Psoas muscle (tissue), 7 donors: ENCODE measurements at regions not wholly inside any gene's neighbourhood (a gene's known extent, or its start where the extent isn't known, plus 50 kb on each side); places are given as distances from the start of the nearest gene placed in this dataset.

ENCODE experiments used
- ATAC-seq, 4 donors: fragments of 200-7000 bp; cut with Tn5 transposase; one replicate each; pipeline ENCODE4 v1.9.1; 2020; ENCODE audit warnings: moderate library complexity in 3 of 4, mild to moderate bottlenecking in 2 of 4
- DNase-seq, 2 donors: peaks; one replicate each; pipeline ENCODE4 v3.0.0-alpha.2; 2020
- H3K27ac ChIP-seq: fragments of 200-600 bp; one replicate; pipeline ENCODE4 v1.8.0; 2022
- H3K27me3 ChIP-seq, 3 donors: fragments of 200-600 bp in 1 of 3; one replicate each; pipeline versions ENCODE4 v1.6.1 to v1.8.0; 2013 to 2022; ENCODE audit warnings: low read length in 2 of 3, mild to moderate bottlenecking in 2 of 3, moderate library complexity in 1 of 3; ENCODE audit not compliant: insufficient read depth in 3 of 3
- H3K36me3 ChIP-seq, 2 donors: fragments of 200-600 bp in 1 of 2; one replicate each; pipeline versions ENCODE4 v1.6.1 to v1.8.0; 2013 to 2022; ENCODE audit warnings: low read depth in 1 of 2, mild to moderate bottlenecking in 1 of 2, moderate library complexity in 1 of 2; ENCODE audit not compliant: insufficient read depth in 1 of 2
- H3K4me1 ChIP-seq: fragments of 200-600 bp; one replicate; pipeline ENCODE4 v1.8.0; 2022
- H3K4me3 ChIP-seq: fragments of 200-600 bp; one replicate; pipeline ENCODE4 v1.8.0; 2022; ENCODE audit warnings: mild to moderate bottlenecking
- H3K9me3 ChIP-seq: fragments of 200-600 bp; one replicate; pipeline ENCODE4 v1.8.0; 2022
- WGBS, 3 donors: extraction: QIAGEN DNeasy Blood & Tissue Kit; methylation state at CpG; one replicate each; pipeline versions ENCODE4 v1.1.6 to v1.1.7; 2013; 5-methylcytosine and 5-hydroxymethylcytosine counted together
- intact Hi-C, 2 donors: fragments of 100-400 bp; cut with DNase I; formaldehyde crosslinking; loops; one replicate each; pipeline versions ENCODE4 v1.11.0 to v1.14.2; 2022
- TF ChIP-seq, protein P1 (sequence below): fragments of 200-600 bp; IDR thresholded peaks from one replicate; pipeline ENCODE4 v1.8.0; 2022; ENCODE audit warnings: antibody characterized with exemption
- donor health status: healthy with polysubstance abuse.
- donor health status: DM: no; HTN: no; CAD: no; lungs with moderate emphysema.
- donor health status: Bipolar disorder and iron deficiency.
- donor health status: healthy.
- donor health status: DM: yes; HTN: yes; CAD: no.
- donor health status: DM: no; HTN: no; CAD: no.
- donor health status: DM: yes; HTN: yes; CAD: no.

DNA sequence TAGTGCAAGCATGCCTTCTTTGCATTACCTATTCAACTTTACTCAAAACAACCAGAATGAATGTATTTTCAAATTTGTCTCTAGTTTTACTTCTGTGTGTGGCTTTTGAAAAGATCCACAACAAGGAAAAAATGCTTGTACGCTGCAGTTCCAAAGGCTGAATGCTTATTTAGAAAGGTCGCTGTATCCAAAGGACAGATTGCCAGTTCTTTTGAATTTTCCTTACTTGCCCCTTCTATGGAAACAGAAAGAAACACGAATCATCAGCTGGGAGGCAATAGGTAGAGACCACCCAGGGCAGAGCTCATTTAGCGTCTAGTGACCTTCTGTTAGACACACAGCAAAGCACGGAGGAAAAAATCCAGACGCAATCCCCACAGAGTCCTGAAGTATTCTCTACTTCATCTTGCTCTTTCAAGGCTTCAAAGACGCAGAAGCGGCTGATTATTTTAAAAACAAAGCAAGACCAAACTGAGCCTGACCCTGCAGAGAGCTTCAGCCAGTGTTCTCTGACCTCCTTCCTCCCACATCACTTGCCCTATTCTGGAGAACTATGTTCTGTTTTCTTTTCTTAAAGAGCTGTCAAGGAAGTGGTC, 674.6 kb upstream of the SGCG start:
- Histone ChIP-seq H3K36me3 (no peaks in the 10 kb centered on the region), H3K27ac (no peak overlapping the region), H3K4me1 (no peaks in the 10 kb centered on the region), H3K9me3 (no peaks in the 10 kb centered on the region), H3K4me3 (no peak overlapping the region), H3K27me3 (peaks cover 0 to 2% (median 0%) of the 10 kb centered on the region in 3 donors)
- intact Hi-C loops, result no loop called here
- 39 to 45% (median 42%) methylated on average over 8 of the region's 8 CpGs for WGBS, 3 donors
- ATAC-seq (no peak), DNase-seq (no peak)
- TF ChIP-seq, protein P1, sequence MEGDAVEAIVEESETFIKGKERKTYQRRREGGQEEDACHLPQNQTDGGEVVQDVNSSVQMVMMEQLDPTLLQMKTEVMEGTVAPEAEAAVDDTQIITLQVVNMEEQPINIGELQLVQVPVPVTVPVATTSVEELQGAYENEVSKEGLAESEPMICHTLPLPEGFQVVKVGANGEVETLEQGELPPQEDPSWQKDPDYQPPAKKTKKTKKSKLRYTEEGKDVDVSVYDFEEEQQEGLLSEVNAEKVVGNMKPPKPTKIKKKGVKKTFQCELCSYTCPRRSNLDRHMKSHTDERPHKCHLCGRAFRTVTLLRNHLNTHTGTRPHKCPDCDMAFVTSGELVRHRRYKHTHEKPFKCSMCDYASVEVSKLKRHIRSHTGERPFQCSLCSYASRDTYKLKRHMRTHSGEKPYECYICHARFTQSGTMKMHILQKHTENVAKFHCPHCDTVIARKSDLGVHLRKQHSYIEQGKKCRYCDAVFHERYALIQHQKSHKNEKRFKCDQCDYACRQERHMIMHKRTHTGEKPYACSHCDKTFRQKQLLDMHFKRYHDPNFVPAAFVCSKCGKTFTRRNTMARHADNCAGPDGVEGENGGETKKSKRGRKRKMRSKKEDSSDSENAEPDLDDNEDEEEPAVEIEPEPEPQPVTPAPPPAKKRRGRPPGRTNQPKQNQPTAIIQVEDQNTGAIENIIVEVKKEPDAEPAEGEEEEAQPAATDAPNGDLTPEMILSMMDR, result no peak

DNA sequence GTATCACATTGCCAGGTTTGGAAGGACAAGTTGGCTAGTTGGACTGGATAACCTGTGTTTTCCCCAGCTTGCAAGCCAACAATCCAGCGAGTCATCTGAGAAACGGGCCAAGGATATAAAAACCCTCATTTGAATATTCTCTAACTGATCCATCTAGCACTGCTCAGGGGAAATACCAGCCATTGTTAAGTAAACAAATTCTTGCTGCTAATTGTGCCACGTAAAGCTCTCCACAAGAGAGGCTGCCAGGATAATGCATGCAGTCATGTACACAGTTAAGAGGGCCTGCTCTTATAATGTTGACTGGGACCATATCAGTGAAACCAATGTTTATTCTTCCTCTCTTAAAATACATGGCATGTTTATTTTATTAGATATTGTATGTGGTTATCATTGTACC, 663.2 kb upstream of the SGCG start:
- intact Hi-C loops, result no loop called here
- TF ChIP-seq, protein P1, result no peak
- Histone ChIP-seq H3K27ac (no peak overlapping the region), H3K27me3 (no peaks in the 10 kb centered on the region), H3K4me1 (no peaks in the 10 kb centered on the region), H3K36me3 (no peaks in the 10 kb centered on the region), H3K4me3 (no peak overlapping the region), H3K9me3 (peaks cover 2% of the 10 kb centered on the region)
- DNase-seq (no peak), ATAC-seq (no peak)
- 31 to 48% (median 43%) methylated on average over 3 of the region's 3 CpGs for WGBS, 3 donors

DNA sequence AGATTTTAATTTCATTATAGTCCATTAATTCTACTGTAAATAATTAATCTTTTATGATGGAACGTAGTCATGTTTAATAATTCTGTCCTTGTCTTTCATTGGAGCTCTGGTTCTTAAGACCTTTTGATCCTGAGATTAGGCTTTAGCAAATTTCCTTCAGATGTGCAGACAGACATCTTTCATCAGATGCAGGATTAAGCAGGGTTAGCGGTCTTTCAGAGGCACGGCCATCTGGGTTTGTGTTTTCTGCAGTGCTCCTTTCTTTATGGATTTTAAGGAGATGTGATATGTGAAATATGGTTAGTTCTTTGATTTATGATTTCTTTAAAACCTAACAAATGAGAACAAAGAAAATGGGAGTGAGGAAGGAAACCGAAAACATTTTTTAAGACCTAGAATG, 643.9 kb upstream of the SGCG start:
- WGBS, 3 donors, result 37 to 39% (median 38%) methylated on average over 4 of the region's 4 CpGs
- Histone ChIP-seq H3K4me3 (no peak overlapping the region), H3K27me3 (no peaks in the 10 kb centered on the region), H3K36me3 (no peaks in the 10 kb centered on the region), H3K27ac (no peak overlapping the region), H3K4me1 (no peaks in the 10 kb centered on the region), H3K9me3 (no peaks in the 10 kb centered on the region)
- DNase-seq, result no peak
- intact Hi-C loops, result no loop called here
- TF ChIP-seq, protein P1, result no peak
- ATAC-seq, result no peak

DNA sequence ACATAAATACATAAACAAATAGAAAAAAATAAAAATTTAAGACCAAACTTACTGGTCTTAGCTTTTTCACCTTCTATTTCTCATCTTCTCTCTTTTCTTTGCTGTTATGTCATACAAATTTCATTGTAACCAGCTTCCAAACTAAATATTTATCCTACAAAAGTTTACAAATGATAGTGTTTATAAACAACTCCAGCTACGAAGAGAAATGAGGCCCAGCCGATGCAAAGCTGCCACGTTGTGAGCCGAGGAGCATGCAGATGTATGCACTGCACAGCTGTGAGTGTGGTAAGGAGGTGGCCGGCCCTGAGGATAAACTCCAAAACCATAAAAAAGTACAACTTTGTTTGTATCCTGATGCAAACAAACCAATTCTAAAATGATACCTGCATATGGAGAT, 642.4 kb upstream of the SGCG start:
- TF ChIP-seq, protein P1, result no peak
- intact Hi-C loops, result no loop called here
- H3K4me1 ChIP-seq, result no peaks in the 10 kb centered on the region
- H3K27me3 ChIP-seq, result no peaks in the 10 kb centered on the region
- H3K36me3 ChIP-seq, result no peaks in the 10 kb centered on the region
- no peak for ATAC-seq
- no peaks in the 10 kb centered on the region for H3K9me3 ChIP-seq
- DNase-seq, result no peak
- no peak overlapping the region for H3K27ac ChIP-seq
- WGBS, 3 donors, result 72 to 83% (median 73%) methylated on average over 5 of the region's 5 CpGs
- H3K4me3 ChIP-seq, result no peak overlapping the region

DNA sequence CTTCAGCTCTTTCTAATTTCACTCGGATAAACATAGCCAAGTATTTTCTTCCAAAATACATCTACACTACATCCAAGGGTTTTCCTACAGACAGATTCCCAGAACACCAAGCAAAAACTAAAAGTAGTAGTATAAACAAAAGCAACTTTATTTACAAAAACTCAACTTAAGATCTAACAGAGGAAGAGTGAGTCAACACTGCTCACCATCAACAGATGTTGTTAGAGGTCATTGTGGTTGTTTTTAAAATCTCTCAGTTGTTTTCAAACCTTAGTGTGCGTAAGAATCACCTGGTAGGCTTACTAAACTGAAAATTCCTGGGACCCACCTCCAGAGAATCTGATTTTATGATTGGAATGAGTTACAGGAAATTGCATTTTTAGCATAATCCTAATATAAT, 631.7 kb upstream of the SGCG start:
- WGBS, 3 donors, result 81 to 86% (median 83%) methylated on average over 2 of the region's 2 CpGs
- TF ChIP-seq, protein P1, result no peak

More for the DNA sequence above, 631.7 kb upstream of the SGCG start:
- Histone ChIP-seq H3K27ac (no peak overlapping the region), H3K4me3 (no peak overlapping the region), H3K27me3 (no peaks in the 10 kb centered on the region), H3K4me1 (no peaks in the 10 kb centered on the region), H3K36me3 (no peaks in the 10 kb centered on the region), H3K9me3 (no peaks in the 10 kb centered on the region)
- intact Hi-C loops, result no loop called here
- ATAC-seq (no peak), DNase-seq (no peak)
